Ascending aorta (tissue), 2 donors: ENCODE measurements at regions not wholly inside any gene's neighbourhood (a gene's known extent, or its start where the extent isn't known, plus 50 kb on each side); places are given as distances from the start of the nearest gene placed in this dataset.

Experiments
- DNase-seq, 2 donors: peaks; one replicate each; pipeline ENCODE4 v3.0.0-alpha.2; 2019; ENCODE audit warnings: low spot score in 2 of 2
- H3K27ac ChIP-seq, 2 donors: fragments of 200-600 bp; sonication (generic); one replicate each; pipeline ENCODE4 v1.5.1; 2016 to 2017; ENCODE audit warnings: mild to moderate bottlenecking in 1 of 2
- H3K27me3 ChIP-seq: fragments of 200-600 bp; sonication (generic); one replicate; pipeline ENCODE4 v1.5.1; 2017
- H3K36me3 ChIP-seq, 2 donors: fragments of 200-600 bp; sonication (generic); one replicate each; pipeline ENCODE4 v1.5.1; 2016
- H3K4me1 ChIP-seq, 2 donors: fragments of 200-600 bp; sonication (generic); one replicate each; pipeline ENCODE4 v1.5.1; 2016 to 2017; ENCODE audit warnings: mild to moderate bottlenecking in 1 of 2
- H3K4me3 ChIP-seq, 2 donors: fragments of 200-600 bp; sonication (generic); one replicate each; pipeline ENCODE4 v1.5.1; 2016 to 2017; ENCODE audit warnings: mild to moderate bottlenecking in 1 of 2
- H3K9me3 ChIP-seq, 2 donors: fragments of 200-600 bp; sonication (generic); one replicate each; pipeline ENCODE4 v1.5.1; 2016
- intact Hi-C: fragments of 100-400 bp; cut with DNase I; formaldehyde crosslinking; loops from one replicate; pipeline ENCODE4 v1.15.1; 2023
- TF ChIP-seq, protein P1 (sequence below), 3 experiments: fragments of 200-600 bp in 2 of 3; fragments of 450-650 bp in 1 of 3; sonication (generic) in 2 of 3; IDR thresholded peaks; one replicate each; pipeline ENCODE4 v1.5.1; 2016 to 2019; ENCODE audit warnings: antibody characterized with exemption in 3 of 3, mild to moderate bottlenecking in 1 of 3, moderate library complexity in 1 of 3

- intact Hi-C loops, result no loop called here
These were observed 460.6 kb downstream of the NAF1 start for GRCh38 chr4:162706051-162706450.

GRCh38 chr4:162705130-162705803 is 461.4 kb downstream of the NAF1 start:
- intact Hi-C loops, result no loop called here
- DNase-seq, result no peak
- TF ChIP-seq, protein P1, sequence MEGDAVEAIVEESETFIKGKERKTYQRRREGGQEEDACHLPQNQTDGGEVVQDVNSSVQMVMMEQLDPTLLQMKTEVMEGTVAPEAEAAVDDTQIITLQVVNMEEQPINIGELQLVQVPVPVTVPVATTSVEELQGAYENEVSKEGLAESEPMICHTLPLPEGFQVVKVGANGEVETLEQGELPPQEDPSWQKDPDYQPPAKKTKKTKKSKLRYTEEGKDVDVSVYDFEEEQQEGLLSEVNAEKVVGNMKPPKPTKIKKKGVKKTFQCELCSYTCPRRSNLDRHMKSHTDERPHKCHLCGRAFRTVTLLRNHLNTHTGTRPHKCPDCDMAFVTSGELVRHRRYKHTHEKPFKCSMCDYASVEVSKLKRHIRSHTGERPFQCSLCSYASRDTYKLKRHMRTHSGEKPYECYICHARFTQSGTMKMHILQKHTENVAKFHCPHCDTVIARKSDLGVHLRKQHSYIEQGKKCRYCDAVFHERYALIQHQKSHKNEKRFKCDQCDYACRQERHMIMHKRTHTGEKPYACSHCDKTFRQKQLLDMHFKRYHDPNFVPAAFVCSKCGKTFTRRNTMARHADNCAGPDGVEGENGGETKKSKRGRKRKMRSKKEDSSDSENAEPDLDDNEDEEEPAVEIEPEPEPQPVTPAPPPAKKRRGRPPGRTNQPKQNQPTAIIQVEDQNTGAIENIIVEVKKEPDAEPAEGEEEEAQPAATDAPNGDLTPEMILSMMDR (IDR thresholded peaks at IDR 0.05), result no peak
- Histone ChIP-seq H3K36me3 (no peaks in the 10 kb centered on the region), H3K9me3 (no peaks in the 10 kb centered on the region), H3K4me1 (no peaks in the 10 kb centered on the region), H3K27me3 (no peaks in the 10 kb centered on the region), H3K4me3 (no peak overlapping the region), H3K27ac (peak overlapping the region; percentile 9 to 16)

More at GRCh38 chr4:162706051-162706450, 460.6 kb downstream of the NAF1 start:
- TF ChIP-seq, protein P1 (IDR thresholded peaks at IDR 0.05), result no peak
- no peaks in the 10 kb centered on the region for H3K36me3 ChIP-seq
- no peak overlapping the region for H3K4me3 ChIP-seq
- no peaks in the 10 kb centered on the region for H3K4me1 ChIP-seq
- no peaks in the 10 kb centered on the region for H3K9me3 ChIP-seq
- no peak for DNase-seq
- H3K27ac ChIP-seq, result peak overlapping the region in 1 of 2 donors; percentile 16
- no peaks in the 10 kb centered on the region for H3K27me3 ChIP-seq

DNA sequence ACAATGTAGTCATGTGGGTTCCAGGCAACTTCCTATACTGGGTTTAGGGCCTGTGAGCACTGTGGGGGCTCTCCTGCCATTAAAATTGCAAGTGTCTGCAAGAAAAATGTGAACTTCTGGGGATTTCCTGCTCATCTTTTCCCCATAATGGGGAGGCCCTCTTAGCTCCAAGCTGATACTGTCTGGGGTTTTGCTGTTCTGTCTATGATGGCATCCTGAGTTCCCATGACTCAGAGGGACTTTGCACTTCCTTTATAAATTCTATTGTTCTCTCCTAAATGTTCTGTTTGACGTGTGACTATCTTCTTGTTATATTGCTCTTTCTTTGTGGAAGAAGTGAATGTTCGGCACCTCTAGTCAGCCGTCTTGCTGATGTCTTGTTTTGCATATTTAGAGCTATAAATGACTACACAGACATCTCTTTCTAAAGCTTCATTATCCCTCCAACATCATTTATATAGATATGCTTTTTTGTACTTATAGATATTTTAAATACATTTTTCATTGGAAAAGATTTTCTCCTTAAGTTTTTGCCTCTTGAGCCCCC is 465.8 kb downstream of the NAF1 start:
- intact Hi-C loops, result no loop called here
- Histone ChIP-seq H3K36me3 (no peaks in the 10 kb centered on the region), H3K27me3 (no peaks in the 10 kb centered on the region), H3K9me3 (no peaks in the 10 kb centered on the region), H3K27ac (no peak overlapping the region), H3K4me1 (no peaks in the 10 kb centered on the region), H3K4me3 (no peak overlapping the region)
- TF ChIP-seq, protein P1 (IDR thresholded peaks at IDR 0.05), result no peak
- DNase-seq, result no peak

GRCh38 chr4:162700358-162700757 is 466.3 kb downstream of the NAF1 start:
- H3K27ac ChIP-seq, result no peak overlapping the region
- no peak overlapping the region for H3K4me3 ChIP-seq
- peaks cover 0 to 3% of the 10 kb centered on the region in 2 donors for H3K9me3 ChIP-seq
- intact Hi-C loops, result no loop called here
- TF ChIP-seq, protein P1 (IDR thresholded peaks at IDR 0.05), result no peak
- H3K27me3 ChIP-seq, result no peaks in the 10 kb centered on the region
- DNase-seq, result no peak
- no peaks in the 10 kb centered on the region for H3K4me1 ChIP-seq
- H3K36me3 ChIP-seq, result no peaks in the 10 kb centered on the region

DNA sequence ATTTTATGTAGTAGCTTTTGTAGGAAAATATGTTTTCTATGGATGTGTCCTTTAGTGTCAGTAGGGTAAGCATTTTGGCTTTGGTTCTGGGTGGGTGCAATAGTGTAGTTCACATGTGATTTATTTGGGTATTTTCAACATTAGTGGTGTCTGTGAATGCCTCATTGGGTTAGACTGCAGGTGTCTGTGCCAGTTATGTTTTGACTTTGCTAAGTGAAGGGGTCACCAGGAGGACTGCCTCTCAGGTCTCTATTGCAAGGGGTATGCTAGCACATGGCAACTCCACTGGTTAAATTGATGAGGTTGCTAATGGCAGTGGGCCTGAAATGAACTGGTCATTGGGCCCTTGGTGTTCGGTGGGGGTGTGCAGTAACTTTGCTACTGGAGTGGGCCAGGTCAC is 467.1 kb downstream of the NAF1 start:
- Histone ChIP-seq H3K36me3 (no peaks in the 10 kb centered on the region), H3K9me3 (peaks cover 0 to 9% of the 10 kb centered on the region in 2 donors), H3K4me3 (no peak overlapping the region), H3K27ac (no peak overlapping the region), H3K4me1 (no peaks in the 10 kb centered on the region), H3K27me3 (no peaks in the 10 kb centered on the region)
- intact Hi-C loops, result no loop called here
- TF ChIP-seq, protein P1 (IDR thresholded peaks at IDR 0.05), result no peak
- DNase-seq, result no peak
